Neural cell (in vitro differentiated cells): ENCODE measurements at regions not wholly inside any gene's neighbourhood (a gene's known extent, or its start where the extent isn't known, plus 50 kb on each side); places are given as distances from the start of the nearest gene placed in this dataset.

Experiments used
- EP300 ChIP-seq: fragments of 450-650 bp; conservative IDR thresholded peaks from 2 replicates; pipeline ENCODE4 v1.6.1; 2014; ENCODE audit warnings: antibody characterized with exemption, mild to moderate bottlenecking, moderate library complexity; ENCODE audit not compliant: poor library complexity, severe bottlenecking
- EZH2 ChIP-seq: fragments of 200-600, 300-800 bp; shearing (Covaris generic), sonication (generic); IDR thresholded peaks from 2 replicates; pipeline ENCODE4 v1.6.1; 2014; ENCODE audit warnings: antibody characterized with exemption, low read length, borderline replicate concordance, mild to moderate bottlenecking; ENCODE audit not compliant: insufficient read depth, poor library complexity, severe bottlenecking
- MXI1 ChIP-seq: fragments of 450-650 bp; conservative IDR thresholded peaks from 2 replicates; pipeline ENCODE4 v1.6.1; 2014; ENCODE audit warnings: antibody characterized with exemption, mild to moderate bottlenecking; ENCODE audit not compliant: poor library complexity, severe bottlenecking
- POLR2AphosphoS5 ChIP-seq: IDR thresholded peaks from 2 replicates; pipeline ENCODE4 v1.6.1; 2012
- RAD21 ChIP-seq: fragments of 450-650 bp; conservative IDR thresholded peaks from 2 replicates; pipeline ENCODE4 v1.6.1; 2014; ENCODE audit warnings: antibody characterized with exemption, mild to moderate bottlenecking, moderate library complexity
- SMC3 ChIP-seq: fragments of 450-650 bp; conservative IDR thresholded peaks from 2 replicates; pipeline ENCODE4 v1.6.1; 2014; ENCODE audit warnings: antibody characterized with exemption, mild to moderate bottlenecking, moderate library complexity; ENCODE audit not compliant: poor library complexity
- TF ChIP-seq, protein P1 (sequence below): fragments of 450-650 bp; IDR thresholded peaks from 2 replicates; pipeline ENCODE4 v1.5.1; 2014; ENCODE audit warnings: antibody characterized with exemption, mild to moderate bottlenecking, moderate library complexity; ENCODE audit not compliant: poor library complexity, severe bottlenecking

DNA sequence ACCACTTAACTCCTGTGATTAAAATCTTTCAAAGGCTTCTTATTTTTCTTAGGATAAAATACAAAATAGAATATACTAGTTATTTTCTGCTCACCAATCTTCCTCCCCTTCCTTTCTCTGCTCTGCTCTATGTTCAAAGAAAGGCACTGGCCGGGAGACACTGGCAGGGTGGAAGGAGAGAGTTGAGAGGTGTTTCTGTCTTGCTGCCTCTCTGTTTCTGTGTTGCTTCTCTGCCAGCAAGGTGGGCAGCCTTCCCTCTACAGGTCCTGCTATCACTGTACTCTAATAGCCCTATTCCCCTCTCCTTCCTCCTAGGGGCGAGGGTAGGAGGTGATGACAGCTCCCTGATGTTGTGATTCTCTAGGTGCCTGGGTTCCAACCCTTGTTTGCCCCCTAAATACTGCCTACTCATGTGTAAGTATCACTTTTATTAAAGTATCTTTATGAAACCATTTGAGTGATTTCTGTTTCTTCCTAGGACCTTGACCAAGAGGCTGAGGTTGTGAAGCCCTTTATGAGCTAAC is 515.1 kb downstream of the TLE4 start:
- TF ChIP-seq, protein P1, sequence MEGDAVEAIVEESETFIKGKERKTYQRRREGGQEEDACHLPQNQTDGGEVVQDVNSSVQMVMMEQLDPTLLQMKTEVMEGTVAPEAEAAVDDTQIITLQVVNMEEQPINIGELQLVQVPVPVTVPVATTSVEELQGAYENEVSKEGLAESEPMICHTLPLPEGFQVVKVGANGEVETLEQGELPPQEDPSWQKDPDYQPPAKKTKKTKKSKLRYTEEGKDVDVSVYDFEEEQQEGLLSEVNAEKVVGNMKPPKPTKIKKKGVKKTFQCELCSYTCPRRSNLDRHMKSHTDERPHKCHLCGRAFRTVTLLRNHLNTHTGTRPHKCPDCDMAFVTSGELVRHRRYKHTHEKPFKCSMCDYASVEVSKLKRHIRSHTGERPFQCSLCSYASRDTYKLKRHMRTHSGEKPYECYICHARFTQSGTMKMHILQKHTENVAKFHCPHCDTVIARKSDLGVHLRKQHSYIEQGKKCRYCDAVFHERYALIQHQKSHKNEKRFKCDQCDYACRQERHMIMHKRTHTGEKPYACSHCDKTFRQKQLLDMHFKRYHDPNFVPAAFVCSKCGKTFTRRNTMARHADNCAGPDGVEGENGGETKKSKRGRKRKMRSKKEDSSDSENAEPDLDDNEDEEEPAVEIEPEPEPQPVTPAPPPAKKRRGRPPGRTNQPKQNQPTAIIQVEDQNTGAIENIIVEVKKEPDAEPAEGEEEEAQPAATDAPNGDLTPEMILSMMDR, result no peak
- no peak for TF ChIP-seq EP300
- no peak for TF ChIP-seq POLR2AphosphoS5
- TF ChIP-seq EZH2, result no peak
- no peak for TF ChIP-seq MXI1
- TF ChIP-seq SMC3, result no peak
- no peak for TF ChIP-seq RAD21
